ENCODE measurements at regions not wholly inside any gene's neighbourhood (a gene's known extent, or its start where the extent isn't known, plus 50 kb on each side); places are given as distances from the start of the nearest gene placed in this dataset.

DNA sequence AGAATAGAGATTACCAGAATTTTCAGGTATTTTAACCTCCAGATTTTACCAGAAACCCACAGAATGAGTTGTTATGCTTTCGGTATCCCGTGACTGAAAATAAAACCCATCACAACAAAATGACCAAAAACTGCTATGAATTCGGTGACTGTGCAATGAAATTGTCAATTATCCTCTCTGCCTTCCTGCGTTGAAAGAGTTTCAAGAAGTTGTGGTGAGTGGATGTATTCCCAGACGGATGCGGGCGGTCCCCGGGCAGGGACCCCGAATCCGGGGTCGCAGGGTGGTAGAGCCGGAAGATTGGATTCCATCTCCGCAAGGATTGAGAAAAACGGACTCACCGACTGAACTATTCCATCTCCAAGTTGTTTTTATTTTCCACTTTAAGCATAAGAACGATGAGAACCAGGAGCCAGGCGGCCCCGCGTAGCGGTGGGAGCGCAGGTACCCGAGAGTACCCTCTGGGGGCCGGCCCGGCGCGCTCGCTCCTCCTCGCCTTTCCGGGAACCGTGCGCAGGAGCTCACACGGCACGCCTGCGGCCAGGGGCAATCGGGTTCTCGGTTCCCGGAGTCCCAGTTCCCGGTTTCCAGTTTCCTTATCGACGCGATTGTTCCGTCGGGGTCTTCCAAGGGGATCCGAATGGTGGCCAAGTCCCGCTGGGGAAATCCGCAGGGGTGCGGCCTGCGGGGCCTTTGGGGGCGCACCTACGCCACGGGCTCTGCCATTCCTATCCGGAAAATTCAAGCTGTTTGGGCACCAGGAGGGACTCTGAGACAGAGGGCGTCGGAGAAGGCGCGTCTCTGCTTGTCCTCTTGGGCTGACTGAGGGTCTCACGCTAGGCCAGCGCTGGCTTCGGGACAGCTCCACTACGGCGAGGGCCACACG lies 104.9 kb upstream of the PRDM1 start:
- Histone ChIP-seq H3K27me3 (ENCODE audit: insufficient read depth, low read length) (peaks cover 14% of the 10 kb centered on the region; the same call in 1 of the 2 replicates), H3K4me3 (ENCODE audit: low read length) (no peak overlapping the region), H3K27ac (ENCODE audit: low read length) (no peak overlapping the region), H3K9ac (ENCODE audit: low read depth, low read length) (no peak overlapping the region), H3K36me3 (ENCODE audit: insufficient read depth, low read depth, low read length) (no peaks in the 10 kb centered on the region), H3K4me1 (ENCODE audit: insufficient read depth, low read length) (no peaks in the 10 kb centered on the region), H3K9me3 (ENCODE audit: insufficient read depth, low read depth, low read length) (no peaks in the 10 kb centered on the region)

DNA sequence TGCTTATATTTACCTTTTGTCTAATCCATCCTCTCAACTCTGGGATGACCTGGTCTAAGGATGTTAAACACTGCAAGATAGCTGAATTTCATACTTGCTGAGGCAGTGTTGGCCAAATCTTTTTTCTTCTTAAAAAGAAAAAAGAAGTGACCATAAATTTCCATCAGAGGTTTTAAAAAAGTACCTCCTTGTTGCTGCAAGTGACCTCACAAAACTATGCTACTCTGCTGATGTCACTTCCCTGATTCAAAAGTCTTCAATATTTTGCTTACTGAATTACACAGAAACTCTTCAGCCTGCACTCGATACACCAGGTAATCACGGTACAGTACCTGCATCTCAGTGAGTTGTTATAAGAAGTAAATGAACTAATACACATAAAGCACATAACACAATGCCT lies 107.2 kb upstream of the PRDM1 start:
- Histone ChIP-seq H3K27ac (ENCODE audit: low read length) (no peak overlapping the region), H3K4me3 (ENCODE audit: low read length) (no peak overlapping the region), H3K9me3 (ENCODE audit: insufficient read depth, low read depth, low read length) (no peaks in the 10 kb centered on the region), H3K27me3 (ENCODE audit: insufficient read depth, low read length) (no peaks in the 10 kb centered on the region), H3K36me3 (ENCODE audit: insufficient read depth, low read depth, low read length) (no peaks in the 10 kb centered on the region), H3K4me1 (ENCODE audit: insufficient read depth, low read length) (no peaks in the 10 kb centered on the region), H3K9ac (ENCODE audit: low read depth, low read length) (no peak overlapping the region)

DNA sequence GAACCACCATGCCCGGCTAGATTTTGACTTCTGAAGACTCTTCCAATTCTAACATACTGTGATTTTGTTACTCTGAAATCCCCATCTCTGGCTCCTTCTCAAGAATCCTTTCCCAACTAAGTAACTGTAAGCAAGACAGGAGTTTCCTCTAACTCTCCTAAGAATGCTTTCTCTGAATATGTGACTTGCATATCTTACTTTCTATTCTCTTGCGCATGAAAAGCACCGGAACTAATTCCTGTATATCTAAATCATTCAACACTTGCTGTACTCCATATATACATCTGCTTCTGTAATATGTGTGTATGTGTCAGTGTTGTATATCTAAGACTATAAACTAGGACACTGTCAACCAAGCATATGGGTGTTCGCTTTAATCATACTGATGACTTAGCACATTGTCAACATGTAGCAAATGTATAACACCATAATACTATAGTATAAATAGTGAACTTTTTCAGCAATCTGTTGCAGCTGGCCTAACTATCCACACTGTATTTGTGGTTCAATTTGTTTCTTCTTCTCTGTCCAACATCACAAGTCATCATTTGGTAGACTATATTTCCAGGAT lies 108.1 kb upstream of the PRDM1 start:
- H3K4me3 ChIP-seq (ENCODE audit: low read length), result no peak overlapping the region
- no peak overlapping the region for H3K9ac ChIP-seq (ENCODE audit: low read depth, low read length)
- H3K4me1 ChIP-seq (ENCODE audit: insufficient read depth, low read length), result no peaks in the 10 kb centered on the region
- no peaks in the 10 kb centered on the region for H3K9me3 ChIP-seq (ENCODE audit: insufficient read depth, low read depth, low read length)
- no peaks in the 10 kb centered on the region for H3K36me3 ChIP-seq (ENCODE audit: insufficient read depth, low read depth, low read length)
- no peak overlapping the region for H3K27ac ChIP-seq (ENCODE audit: low read length)
- H3K27me3 ChIP-seq (ENCODE audit: insufficient read depth, low read length), result no peaks in the 10 kb centered on the region

DNA sequence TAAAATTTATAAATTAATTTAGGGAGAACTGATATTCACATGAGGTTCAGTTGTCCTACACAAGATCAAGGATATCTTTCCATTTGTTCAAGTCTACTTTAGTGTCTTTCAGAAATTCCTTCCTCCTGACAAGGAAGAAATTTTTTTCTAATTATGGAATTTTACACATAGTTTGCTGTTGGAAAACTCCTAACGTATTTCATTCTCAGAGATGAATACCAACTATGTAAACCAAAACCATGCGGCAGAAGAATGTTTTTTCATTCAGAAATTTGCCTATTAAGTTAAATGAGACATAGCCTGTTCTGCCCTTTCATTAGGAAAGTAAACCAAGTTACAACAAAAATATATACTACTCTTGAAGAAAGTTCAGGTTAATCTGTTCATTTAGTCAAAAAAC lies 111.2 kb upstream of the PRDM1 start:
- peaks cover 3% of the 10 kb centered on the region for H3K9me3 ChIP-seq (ENCODE audit: insufficient read depth, low read depth, low read length)
- H3K4me1 ChIP-seq (ENCODE audit: insufficient read depth, low read length), result no peaks in the 10 kb centered on the region
- no peaks in the 10 kb centered on the region for H3K27me3 ChIP-seq (ENCODE audit: insufficient read depth, low read length)
- no peak overlapping the region for H3K9ac ChIP-seq (ENCODE audit: low read depth, low read length)
- H3K4me3 ChIP-seq (ENCODE audit: low read length), result no peak overlapping the region
- H3K36me3 ChIP-seq (ENCODE audit: insufficient read depth, low read depth, low read length), result no peaks in the 10 kb centered on the region
- no peak overlapping the region for H3K27ac ChIP-seq (ENCODE audit: low read length)

DNA sequence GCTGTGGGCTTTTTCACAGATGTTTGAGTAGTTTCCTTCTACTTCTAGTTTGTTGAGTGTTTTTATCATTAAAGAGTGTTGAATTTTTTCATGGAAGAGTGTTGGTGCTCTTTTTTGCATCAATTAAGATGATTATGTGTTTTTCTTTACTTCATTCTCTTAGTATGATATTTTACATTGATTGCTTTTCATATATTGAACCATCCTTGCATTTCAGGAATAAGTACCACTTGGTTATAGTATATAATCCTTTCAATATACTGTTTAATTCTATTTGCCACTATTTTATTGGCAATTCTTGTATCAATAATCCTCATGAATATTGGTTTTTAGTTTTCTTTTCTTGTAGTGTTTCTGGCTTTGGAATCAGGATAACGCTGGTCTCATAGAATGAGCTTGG lies 113.7 kb upstream of the PRDM1 start:
- H3K4me1 ChIP-seq (ENCODE audit: insufficient read depth, low read length), result no peaks in the 10 kb centered on the region
- H3K4me3 ChIP-seq (ENCODE audit: low read length), result no peak overlapping the region
- no peak overlapping the region for H3K27ac ChIP-seq (ENCODE audit: low read length)
- peaks cover 3% of the 10 kb centered on the region for H3K9me3 ChIP-seq (ENCODE audit: insufficient read depth, low read depth, low read length)
- no peak overlapping the region for H3K9ac ChIP-seq (ENCODE audit: low read depth, low read length)
- H3K27me3 ChIP-seq (ENCODE audit: insufficient read depth, low read length), result no peaks in the 10 kb centered on the region
- no peaks in the 10 kb centered on the region for H3K36me3 ChIP-seq (ENCODE audit: insufficient read depth, low read depth, low read length)

DNA sequence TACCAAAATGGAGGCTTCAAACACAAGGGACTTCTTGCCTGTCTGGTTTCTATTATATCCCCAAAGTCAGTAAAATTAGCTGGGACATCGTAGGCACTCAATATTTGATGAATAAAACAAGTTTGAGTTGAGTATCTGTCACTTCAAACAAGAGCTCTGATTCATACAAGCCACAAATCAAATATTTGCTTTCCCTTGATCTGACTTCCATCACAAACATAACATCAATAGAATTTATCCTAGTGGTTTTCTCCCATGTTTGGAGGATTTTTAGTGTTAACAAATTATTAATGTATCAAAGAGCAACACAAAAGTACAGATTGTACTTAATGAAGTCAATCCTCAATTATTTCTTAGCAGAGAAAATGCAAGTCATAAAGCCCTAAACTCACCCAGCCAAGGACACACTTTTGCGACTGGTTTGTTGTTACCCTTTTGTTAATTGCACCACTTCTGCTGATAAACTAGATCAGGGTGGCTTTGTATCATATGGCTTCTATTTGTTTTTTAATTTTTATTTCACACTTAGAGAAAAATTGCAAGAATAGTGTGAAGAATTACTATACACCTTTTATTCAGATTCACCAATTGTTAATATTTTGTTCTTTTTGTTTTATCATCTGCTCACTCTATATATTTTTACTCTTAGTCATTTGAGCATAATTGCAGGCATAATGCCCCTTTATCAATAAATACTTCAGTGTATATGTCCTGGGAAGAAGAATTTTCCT lies 117.4 kb upstream of the PRDM1 start:
- no peaks in the 10 kb centered on the region for H3K4me1 ChIP-seq (ENCODE audit: insufficient read depth, low read length)
- H3K36me3 ChIP-seq (ENCODE audit: insufficient read depth, low read depth, low read length), result no peaks in the 10 kb centered on the region
- H3K9ac ChIP-seq (ENCODE audit: low read depth, low read length), result no peak overlapping the region
- H3K4me3 ChIP-seq (ENCODE audit: low read length), result no peak overlapping the region
- H3K9me3 ChIP-seq (ENCODE audit: insufficient read depth, low read depth, low read length), result peaks cover 3% of the 10 kb centered on the region
- no peak overlapping the region for H3K27ac ChIP-seq (ENCODE audit: low read length)
- H3K27me3 ChIP-seq (ENCODE audit: insufficient read depth, low read length), result no peaks in the 10 kb centered on the region

DNA sequence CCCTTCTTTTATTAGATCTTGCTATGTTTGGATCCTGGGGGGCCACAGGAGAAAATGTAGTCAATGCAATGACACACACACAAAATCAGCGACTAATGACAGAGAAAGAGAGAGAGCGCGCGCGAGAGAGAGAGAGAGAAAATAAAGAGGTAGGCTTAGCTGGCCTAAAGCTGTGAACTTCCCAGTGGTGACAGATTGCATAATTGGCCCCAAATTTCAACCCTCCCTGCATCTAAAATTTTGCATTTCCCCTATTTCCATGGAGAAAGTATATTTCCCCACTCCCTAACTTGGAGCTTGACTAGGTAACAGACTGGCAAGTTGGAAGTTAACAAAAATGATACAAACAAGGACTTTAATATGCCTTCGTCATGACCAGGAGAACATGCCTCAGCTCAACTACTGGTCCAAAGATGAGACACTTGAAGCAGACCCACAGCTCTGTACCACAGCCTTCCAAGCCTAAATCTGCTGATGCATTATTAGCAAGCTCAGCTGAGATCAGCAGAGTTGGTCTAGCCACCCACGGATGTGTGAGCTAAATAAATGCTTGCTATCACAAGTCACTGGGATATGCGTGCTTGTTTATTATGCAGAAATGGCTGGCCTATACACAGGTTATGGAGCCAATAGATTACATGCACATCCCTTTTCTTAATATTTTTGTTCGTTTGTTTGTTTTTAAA lies 118.1 kb upstream of the PRDM1 start:
- Histone ChIP-seq H3K27ac (ENCODE audit: low read length) (no peak overlapping the region), H3K4me3 (ENCODE audit: low read length) (no peak overlapping the region), H3K27me3 (ENCODE audit: insufficient read depth, low read length) (no peaks in the 10 kb centered on the region), H3K9ac (ENCODE audit: low read depth, low read length) (no peak overlapping the region), H3K4me1 (ENCODE audit: insufficient read depth, low read length) (no peaks in the 10 kb centered on the region), H3K9me3 (ENCODE audit: insufficient read depth, low read depth, low read length) (peaks cover 3% of the 10 kb centered on the region), H3K36me3 (ENCODE audit: insufficient read depth, low read depth, low read length) (no peaks in the 10 kb centered on the region)

DNA sequence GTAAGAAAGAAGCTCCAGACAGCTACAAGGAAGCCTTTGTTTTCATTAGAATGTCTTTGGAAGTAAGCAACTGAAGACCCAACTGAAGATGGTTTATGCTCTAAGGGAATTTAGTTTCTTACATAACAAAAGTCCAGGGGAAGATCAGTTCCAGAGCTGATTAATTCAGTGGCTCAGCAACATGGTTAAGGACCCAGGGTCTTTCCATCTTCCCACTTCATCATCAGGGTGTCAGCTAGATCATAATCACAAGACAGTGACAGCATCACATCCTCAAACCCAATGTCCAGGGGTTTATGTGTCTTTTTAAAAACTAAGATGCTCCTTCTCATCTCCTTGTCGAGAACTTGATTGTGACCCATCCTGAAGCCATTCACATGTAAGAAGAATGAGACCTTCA lies 119.7 kb upstream of the PRDM1 start:
- Histone ChIP-seq H3K36me3 (ENCODE audit: insufficient read depth, low read depth, low read length) (no peaks in the 10 kb centered on the region), H3K27me3 (ENCODE audit: insufficient read depth, low read length) (no peaks in the 10 kb centered on the region), H3K9ac (ENCODE audit: low read depth, low read length) (no peak overlapping the region), H3K9me3 (ENCODE audit: insufficient read depth, low read depth, low read length) (no peaks in the 10 kb centered on the region), H3K27ac (ENCODE audit: low read length) (no peak overlapping the region), H3K4me3 (ENCODE audit: low read length) (no peak overlapping the region), H3K4me1 (ENCODE audit: insufficient read depth, low read length) (peaks cover 2% of the 10 kb centered on the region; the same call in 1 of the 2 replicates)

DNA sequence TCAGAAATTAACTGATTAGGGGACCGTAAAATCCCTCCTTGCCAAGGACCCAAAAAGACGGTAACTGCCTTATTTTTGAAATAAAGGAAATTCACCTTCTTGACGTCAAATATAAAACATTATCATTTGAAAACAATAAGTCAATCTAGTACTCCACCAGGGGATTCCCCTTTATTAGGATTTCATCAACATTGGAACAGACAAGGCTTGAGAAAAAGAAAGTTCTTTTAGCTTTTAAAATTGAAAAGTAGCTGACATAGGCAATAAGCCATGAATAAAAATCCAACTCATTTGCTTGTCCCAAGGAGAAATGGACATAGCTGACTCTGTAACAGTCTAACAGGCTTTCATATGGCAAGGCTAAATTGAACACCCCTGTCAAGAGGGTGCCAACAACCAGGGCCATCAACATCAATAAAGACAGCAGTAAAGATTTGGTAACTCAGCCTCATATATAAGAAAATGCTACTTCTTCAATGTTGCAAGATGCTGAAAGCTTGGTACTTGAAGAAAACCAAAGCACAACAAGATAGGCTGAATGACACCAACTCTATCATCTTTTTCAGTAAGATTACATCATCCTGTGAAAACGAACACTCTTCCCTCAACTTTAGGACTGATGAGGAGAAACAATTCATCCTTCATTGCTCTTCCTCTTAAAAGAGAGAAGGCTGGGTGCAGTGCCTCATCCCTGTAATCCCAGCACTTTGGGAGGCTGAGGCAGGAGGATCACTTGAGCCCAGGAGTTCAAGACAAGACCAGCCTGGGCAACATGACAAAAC lies 121.0 kb upstream of the PRDM1 start:
- Histone ChIP-seq H3K9ac (ENCODE audit: low read depth, low read length) (no peak overlapping the region), H3K4me1 (ENCODE audit: insufficient read depth, low read length) (peaks cover 2% of the 10 kb centered on the region; the same call in 1 of the 2 replicates), H3K36me3 (ENCODE audit: insufficient read depth, low read depth, low read length) (no peaks in the 10 kb centered on the region), H3K27me3 (ENCODE audit: insufficient read depth, low read length) (no peaks in the 10 kb centered on the region), H3K4me3 (ENCODE audit: low read length) (no peak overlapping the region), H3K9me3 (ENCODE audit: insufficient read depth, low read depth, low read length) (no peaks in the 10 kb centered on the region), H3K27ac (ENCODE audit: low read length) (no peak overlapping the region)

DNA sequence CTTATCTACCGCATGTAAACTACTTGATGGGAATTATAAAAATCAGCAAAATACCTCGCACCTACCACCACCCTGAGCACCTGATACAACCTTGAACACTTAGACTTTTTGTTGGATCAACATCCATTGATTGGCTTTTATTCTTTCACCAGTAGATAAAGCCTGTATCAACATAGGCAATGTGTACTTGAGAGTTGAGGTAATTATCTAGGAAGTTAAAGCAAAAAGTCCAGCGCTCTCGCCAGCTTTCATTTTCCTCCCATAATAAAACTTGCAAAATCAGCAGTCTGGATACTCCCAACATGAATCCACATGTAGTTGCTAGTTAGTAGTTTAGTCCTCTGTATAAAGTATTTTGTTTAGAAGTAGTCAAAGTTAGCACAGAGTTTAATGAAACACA lies 132.0 kb upstream of the PRDM1 start:
- Histone ChIP-seq H3K27ac (ENCODE audit: low read length) (no peak overlapping the region), H3K27me3 (ENCODE audit: insufficient read depth, low read length) (no peaks in the 10 kb centered on the region), H3K9ac (ENCODE audit: low read depth, low read length) (no peak overlapping the region), H3K4me1 (ENCODE audit: insufficient read depth, low read length) (peaks cover 11% of the 10 kb centered on the region; the same call in 1 of the 2 replicates), H3K36me3 (ENCODE audit: insufficient read depth, low read depth, low read length) (no peaks in the 10 kb centered on the region), H3K9me3 (ENCODE audit: insufficient read depth, low read depth, low read length) (no peaks in the 10 kb centered on the region), H3K4me3 (ENCODE audit: low read length) (no peak overlapping the region)
